ENCODE measurements at regions not wholly inside any gene's neighbourhood (a gene's known extent, or its start where the extent isn't known, plus 50 kb on each side); places are given as distances from the start of the nearest gene placed in this dataset.

GRCh38 chr2:216787851-216788540, 71.9 kb downstream of the TNP1 start:
- TF ChIP-seq CTCF (IDR thresholded peaks at IDR 0.05; ENCODE audit: insufficient read depth, low read length) (no peak), GABPA (IDR thresholded peaks at IDR 0.05; ENCODE audit: low read depth) (no peak), REST (IDR thresholded peaks at IDR 0.05; ENCODE audit: insufficient replicate concordance, low read depth) (no peak), POLR2AphosphoS5 (IDR thresholded peaks at IDR 0.05; ENCODE audit: low read depth) (no peak), SPI1 (IDR thresholded peaks at IDR 0.05; ENCODE audit: borderline replicate concordance, low read depth) (no peak)

All from HL-60 (cell line).